ENCODE measurements at regions not wholly inside any gene's neighbourhood (a gene's known extent, or its start where the extent isn't known, plus 50 kb on each side); places are given as distances from the start of the nearest gene placed in this dataset.

DNA sequence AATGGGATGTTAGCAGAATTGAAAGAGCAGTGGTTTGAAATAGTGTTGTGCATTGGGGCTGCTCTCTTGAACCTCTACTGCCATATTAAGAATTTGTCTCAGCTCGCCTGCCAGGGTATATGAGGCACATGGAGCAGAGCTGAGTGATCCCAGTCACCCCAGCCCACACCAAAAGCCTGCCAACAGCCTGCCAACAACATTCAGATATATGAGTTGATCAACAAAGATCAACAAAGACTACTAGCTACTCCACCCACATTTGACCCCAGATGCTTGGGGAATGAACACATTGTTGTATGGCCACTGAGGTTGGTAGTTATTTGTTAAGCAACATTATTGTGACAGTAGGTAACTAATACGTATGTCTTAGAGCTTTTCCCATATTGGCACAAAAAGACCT, 570.9 kb upstream of the IL12A start:
- H2AFZ ChIP-seq (ENCODE audit: low read depth) = no peak overlapping the region
- no peaks in the 10 kb centered on the region for H3K9me3 ChIP-seq
- no peak for DNase-seq
- no peaks in the 10 kb centered on the region for H3F3A ChIP-seq (replicated peaks; ENCODE audit: insufficient read depth)
- H3K27ac ChIP-seq (ENCODE audit: low read depth in 2 of 2, low read length in 1 of 2) = no peak overlapping the region
- POLR2A ChIA-PET = no interaction called here
- CTCF ChIA-PET = no interaction called here
- no peaks in the 10 kb centered on the region; a peak in 1 of 4 replicates for H3K4me1 ChIP-seq (ENCODE audit: control insufficient read depth in 1 of 2, insufficient read depth in 2 of 2, low read depth in 1 of 2, low read length in 1 of 2)
- H3K36me3 ChIP-seq (replicated peaks in 1 of 2; ENCODE audit: control insufficient read depth in 1 of 2, insufficient read depth in 2 of 2, low read length in 1 of 2) = no peaks in the 10 kb centered on the region
- no peaks in the 10 kb centered on the region for H3K27me3 ChIP-seq (ENCODE audit: insufficient read depth)
- H3K9ac ChIP-seq = no peak overlapping the region
- H3K79me2 ChIP-seq (ENCODE audit: insufficient read depth) = no peaks in the 10 kb centered on the region
- 17% methylated on average over 2 of the region's 2 CpGs for WGBS (ENCODE audit: low lambda C conversion rate)
- H4K20me1 ChIP-seq (ENCODE audit: insufficient read depth) = no peaks in the 10 kb centered on the region
- TF ChIP-seq EP300 (IDR thresholded peaks at IDR 0.05; ENCODE audit: borderline replicate concordance in 1 of 2, low read depth in 1 of 2, low read length in 1 of 2) (no peak), NRF1 (IDR thresholded peaks at IDR 0.05; ENCODE audit: low read depth, low read length) (no peak), REST (IDR thresholded peaks at IDR 0.05; ENCODE audit: low read depth, low read length) (no peak), MEF2A (IDR thresholded peaks at IDR 0.05; ENCODE audit: borderline replicate concordance, low read depth) (no peak), IRF3 (IDR thresholded peaks at IDR 0.05; ENCODE audit: low read depth, low read length) (no peak), GATA2 (CRISPR knock-in tag; IDR thresholded peaks at IDR 0.05) (no peak), RAD21 (IDR thresholded peaks at IDR 0.05; ENCODE audit: low read length) (no peak), FOXM1 (IDR thresholded peaks at IDR 0.05; ENCODE audit: low read depth) (no peak), MXI1 (IDR thresholded peaks at IDR 0.05; ENCODE audit: low read depth, low read length) (no peak), TCF12 (IDR thresholded peaks at IDR 0.05) (no peak), RXRA (IDR thresholded peaks at IDR 0.05; ENCODE audit: borderline replicate concordance, low read depth) (no peak), SIN3A (IDR thresholded peaks at IDR 0.05; ENCODE audit: borderline replicate concordance, low read depth, low read length) (no peak), JUND (IDR thresholded peaks at IDR 0.05) (no peak), ELF1 (IDR thresholded peaks at IDR 0.05) (no peak), CHD2 (IDR thresholded peaks at IDR 0.05; ENCODE audit: low read length, partially characterized antibody) (no peak), CTCF (IDR thresholded peaks at IDR 0.05) (no peak), RCOR1 (IDR thresholded peaks at IDR 0.05; ENCODE audit: low read length) (no peak), FOXJ3 (CRISPR knock-in tag; IDR thresholded peaks at IDR 0.05) (no peak), FOSL2 (IDR thresholded peaks at IDR 0.05; ENCODE audit: borderline replicate concordance, low read depth) (no peak)
- no peaks in the 10 kb centered on the region for H3K9me2 ChIP-seq
- no peak overlapping the region for H3K4me3 ChIP-seq (ENCODE audit: low read depth in 2 of 2, low read length in 1 of 2)
- H3K4me2 ChIP-seq = no peak overlapping the region
